B cell (primary cell): ENCODE measurements at regions not wholly inside any gene's neighbourhood (a gene's known extent, or its start where the extent isn't known, plus 50 kb on each side); places are given as distances from the start of the nearest gene placed in this dataset.

ENCODE experiments used
- ATAC-seq: fragments of 200-7000 bp; cut with Tn5 transposase; one replicate; pipeline ENCODE4 v1.10.0; 2021; ENCODE audit warnings: low read depth, mild to moderate bottlenecking, moderate number of reproducible peaks, moderate library complexity
- CTCF ChIA-PET: fragments of 350-600 bp; sonication (Branson Sonifier 250); formaldehyde crosslinking; loops from one replicate; lab custom pipeline; 2021; ENCODE audit warnings: antibody characterized with exemption, inconsistent platforms; lab: Charles Lee
- POLR2A ChIA-PET: fragments of 350-600 bp; sonication (Branson Sonifier 250); formaldehyde crosslinking; loops from one replicate; lab custom pipeline; 2021; ENCODE audit warnings: antibody characterized with exemption; lab: Charles Lee
- DNase-seq: peaks from one replicate; pipeline ENCODE4 v3.0.0; 2013
- H2AFZ ChIP-seq: 2 replicates; pipeline ENCODE4 v1.6.1; 2012; ENCODE audit warnings: mild to moderate bottlenecking, low read depth, low read length; ENCODE audit not compliant: insufficient read depth, poor library complexity, severe bottlenecking
- H3K27ac ChIP-seq, 2 donors: 1 replicate in 1 of 2; 2 replicates in 1 of 2; pipeline ENCODE4 v1.5.1; 2012 to 2013; ENCODE audit warnings: low read length in 2 of 2, mild to moderate bottlenecking in 2 of 2, moderate library complexity in 1 of 2
- H3K27me3 ChIP-seq, 4 experiments: fragments of 200-600 bp in 1 of 4; sonication (generic) in 1 of 4; replicated peaks in 1 of 4; 1 replicate in 2 of 4; 2 replicates in 2 of 4; pipeline versions ENCODE4 v1.6.1 to v1.7.0; 2013 to 2016; ENCODE audit warnings: low read length in 3 of 4, mild to moderate bottlenecking in 2 of 4, mixed read lengths in 1 of 4, moderate library complexity in 1 of 4; ENCODE audit not compliant: insufficient read depth in 4 of 4, control insufficient read depth in 3 of 4; ENCODE audit errors: control extremely low read depth in 1 of 4
- H3K36me3 ChIP-seq, 2 experiments: replicated peaks in 1 of 2; 1 replicate in 1 of 2; 2 replicates in 1 of 2; pipeline versions ENCODE4 v1.6.1 to v1.7.1; 2013; ENCODE audit warnings: low read length in 1 of 2; ENCODE audit not compliant: insufficient read depth in 2 of 2, control insufficient read depth in 1 of 2; ENCODE audit errors: control extremely low read depth in 1 of 2, extremely low read depth in 1 of 2
- H3K4me1 ChIP-seq, 2 donors: fragments of 200-600 bp in 1 of 2; sonication (generic) in 1 of 2; 1 replicate in 1 of 2; 2 replicates in 1 of 2; pipeline versions ENCODE4 v1.5.1 to v1.6.1; 2013 to 2017; ENCODE audit warnings: low read length in 2 of 2; ENCODE audit not compliant: control insufficient read depth in 2 of 2, insufficient read depth in 2 of 2
- H3K4me2 ChIP-seq: replicated peaks from 2 replicates; pipeline ENCODE3; 2012; ENCODE audit warnings: mild to moderate bottlenecking, low read depth, low read length; ENCODE audit not compliant: poor library complexity, severe bottlenecking
- H3K4me3 ChIP-seq, 5 experiments: fragments of 200-600 bp in 1 of 5; sonication (generic) in 1 of 5; 1 replicate in 3 of 5; 2 replicates in 2 of 5; pipeline versions ENCODE4 v1.5.1 to v1.7.0; 2011 to 2016; ENCODE audit warnings: low read length in 4 of 5, mild to moderate bottlenecking in 4 of 5, low read depth in 2 of 5, control low read depth in 1 of 5, moderate library complexity in 1 of 5; ENCODE audit not compliant: insufficient read depth in 1 of 5; ENCODE audit errors: control extremely low read depth in 1 of 5, extremely low read depth in 1 of 5
- H3K79me2 ChIP-seq: fragments of 200-600 bp; sonication (generic); one replicate; pipeline ENCODE4 v1.6.0; 2016; ENCODE audit warnings: low read length; ENCODE audit not compliant: control insufficient read depth, insufficient read depth
- H3K9ac ChIP-seq: fragments of 200-600 bp; sonication (generic); 2 replicates; pipeline ENCODE4 v1.6.1; 2017; ENCODE audit warnings: mild to moderate bottlenecking, low read length, moderate library complexity
- H3K9me3 ChIP-seq, 3 donors: one replicate each; pipeline versions ENCODE4 v1.6.1 to v1.7.1; 2013; ENCODE audit warnings: low read length in 2 of 3; ENCODE audit not compliant: control insufficient read depth in 2 of 3, insufficient read depth in 1 of 3; ENCODE audit errors: control extremely low read depth in 1 of 3
- H4K20me1 ChIP-seq: 2 replicates; pipeline ENCODE4 v1.6.0; 2012; ENCODE audit warnings: mild to moderate bottlenecking, low read length; ENCODE audit not compliant: insufficient read depth, control insufficient read depth, poor library complexity, severe bottlenecking
- H3K27ac Mint-ChIP-seq: one replicate; pipeline ENCODE4 v1.8.0; 2021; ENCODE audit warnings: mixed read lengths
- H3K27me3 Mint-ChIP-seq: one replicate; pipeline ENCODE4 v1.8.0; 2021; ENCODE audit warnings: mixed read lengths
- H3K4me1 Mint-ChIP-seq: one replicate; pipeline ENCODE4 v1.8.0; 2021; ENCODE audit warnings: mixed read lengths
- H3K4me3 Mint-ChIP-seq: one replicate; pipeline ENCODE4 v1.8.0; 2021; ENCODE audit warnings: mixed read lengths
- H3K9me3 Mint-ChIP-seq: one replicate; pipeline ENCODE4 v1.8.0; 2022; ENCODE audit warnings: mixed read lengths; ENCODE audit not compliant: insufficient read depth
- CTCF ChIP-seq: fragments of 200-600 bp; IDR thresholded peaks from one replicate; pipeline ENCODE4 v1.8.0; 2022; ENCODE audit warnings: antibody characterized with exemption, mild to moderate bottlenecking
- EZH2 ChIP-seq: IDR thresholded peaks from 2 replicates; pipeline ENCODE4 v1.6.1; 2012; ENCODE audit warnings: borderline replicate concordance, low read depth, mild to moderate bottlenecking, moderate library complexity, low read length; ENCODE audit not compliant: insufficient read depth, poor library complexity, severe bottlenecking
- WGBS: methylation state at CpG from one replicate; pipeline ENCODE4 v1.1.5; 2013; ENCODE audit warnings: missing lambda C conversion rate; ENCODE audit not compliant: insufficient coverage; 5-methylcytosine and 5-hydroxymethylcytosine counted together
- intact Hi-C: fragments of 100-400 bp; cut with micrococcal nuclease; formaldehyde crosslinking; loops from one replicate; pipeline ENCODE4 v1.10.0; 2022

DNA sequence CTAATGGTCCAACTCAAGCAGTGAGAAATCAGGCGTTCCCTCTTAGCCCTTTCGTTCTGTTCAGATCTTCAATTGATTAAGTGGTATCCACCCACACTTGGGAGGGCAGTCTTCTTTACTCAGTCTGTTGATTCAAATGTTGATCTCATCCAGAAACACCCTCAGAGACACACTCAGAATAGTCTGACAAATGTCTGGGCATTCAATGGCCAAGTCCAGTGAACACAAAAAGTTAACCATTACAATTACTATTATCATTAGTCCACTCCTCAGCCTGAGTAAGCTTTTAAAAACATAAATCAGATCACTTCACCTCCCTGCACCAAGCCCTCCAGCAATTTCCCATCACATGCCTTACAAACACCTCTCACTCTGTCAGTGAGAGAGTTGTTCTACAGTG lies 423.2 kb downstream of the RFPL4B start:
- H3K4me3 ChIP-seq, result no peak overlapping the region
- H3K4me2 ChIP-seq, result no peak overlapping the region
- ATAC-seq (no peak), DNase-seq (no peak)
- H4K20me1 ChIP-seq, result no peaks in the 10 kb centered on the region
- H3K27ac ChIP-seq, result no peak overlapping the region
- Mint-ChIP-seq H3K4me1 (no peaks in the 10 kb centered on the region), H3K27me3 (no peaks in the 10 kb centered on the region), H3K9me3 (peaks cover 11% of the 10 kb centered on the region), H3K27ac (no peak overlapping the region), H3K4me3 (no peak overlapping the region)
- CTCF ChIA-PET, result no interaction called here
- intact Hi-C loops, result no loop called here
- no peak overlapping the region for H2AFZ ChIP-seq
- H3K79me2 ChIP-seq, result no peaks in the 10 kb centered on the region
- no CpG with 5 or more reads among the region's 2 CpGs for WGBS
- no peaks in the 10 kb centered on the region for H3K4me1 ChIP-seq
- POLR2A ChIA-PET, result no interaction called here
- TF ChIP-seq EZH2 (no peak), CTCF (no peak)
- peaks cover 2 to 12% (median 7%) of the 10 kb centered on the region in 3 donors for H3K9me3 ChIP-seq
- no peak overlapping the region for H3K9ac ChIP-seq
- no peaks in the 10 kb centered on the region for H3K27me3 ChIP-seq
- no peaks in the 10 kb centered on the region for H3K36me3 ChIP-seq

DNA sequence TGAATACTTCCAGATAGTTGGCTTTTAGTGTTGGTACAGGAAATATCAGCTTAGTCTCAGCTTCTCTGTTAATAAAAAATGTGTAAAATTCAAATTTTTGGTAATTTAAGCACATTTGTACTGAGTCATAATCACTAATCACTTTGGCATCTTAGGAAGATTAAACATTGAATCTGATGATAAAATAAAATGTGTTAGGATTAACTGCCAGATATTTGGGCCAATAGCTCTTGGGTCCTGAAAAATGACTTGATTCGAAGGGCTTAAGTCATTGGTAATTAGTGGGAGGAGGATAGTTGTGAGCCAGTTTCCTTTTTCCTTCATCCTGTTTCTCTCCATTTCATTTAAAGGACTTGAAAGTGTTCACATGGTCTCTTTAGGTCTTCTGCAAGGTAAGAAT lies 426.1 kb downstream of the RFPL4B start:
- H3K4me3 Mint-ChIP-seq, result no peak overlapping the region
- H2AFZ ChIP-seq, result no peak overlapping the region
- no peaks in the 10 kb centered on the region for H3K36me3 ChIP-seq
- ATAC-seq (no peak), DNase-seq (no peak)
- no peaks in the 10 kb centered on the region for H3K79me2 ChIP-seq
- no peak overlapping the region for H3K27ac Mint-ChIP-seq
- H4K20me1 ChIP-seq, result no peaks in the 10 kb centered on the region
- WGBS, result no CpG with 5 or more reads among the region's 1 CpG
- ChIA-PET CTCF (interaction anchor here (2.6 kb wide), 1 partner anchor 1086 kb away, joined by 5 read pairs; no protein-coding TSS in a partner anchor), POLR2A (no interaction called here)
- H3K4me3 ChIP-seq, result no peak overlapping the region
- no peak overlapping the region for H3K9ac ChIP-seq
- TF ChIP-seq CTCF (no peak), EZH2 (no peak)
- H3K27me3 Mint-ChIP-seq, result no peaks in the 10 kb centered on the region
- H3K27ac ChIP-seq, result no peak overlapping the region
- no peaks in the 10 kb centered on the region for H3K27me3 ChIP-seq
- H3K9me3 ChIP-seq, result peaks cover 0 to under 1% (median under 1%) of the 10 kb centered on the region in 3 donors
- H3K4me2 ChIP-seq, result no peak overlapping the region
- intact Hi-C loops, result no loop called here
- no peaks in the 10 kb centered on the region for H3K4me1 Mint-ChIP-seq
- no peaks in the 10 kb centered on the region for H3K4me1 ChIP-seq
- peaks cover 3% of the 10 kb centered on the region for H3K9me3 Mint-ChIP-seq
